ENCODE measurements at regions not wholly inside any gene's neighbourhood (a gene's known extent, or its start where the extent isn't known, plus 50 kb on each side); places are given as distances from the start of the nearest gene placed in this dataset.

DNA sequence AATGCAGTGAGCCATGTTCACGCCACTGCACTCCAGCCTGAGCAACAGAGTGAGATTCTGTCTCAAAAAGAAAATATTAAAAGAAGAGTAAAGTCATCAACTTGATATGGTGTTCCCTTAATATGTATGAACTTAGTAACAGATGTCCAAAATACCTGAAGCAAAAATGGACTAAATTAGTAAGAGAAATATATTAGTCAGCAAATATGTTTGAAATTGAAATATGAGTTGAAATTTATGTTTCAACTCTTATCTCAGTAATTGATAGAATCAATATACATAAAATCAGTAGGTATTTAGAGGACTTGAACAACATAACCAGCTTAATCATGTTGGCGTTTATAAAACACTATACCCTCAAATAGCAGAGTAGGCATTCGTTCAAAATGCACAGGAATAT is 668.5 kb downstream of the ISL1 start:
- intact Hi-C loops (cut with DNase I), result no loop called here

GRCh38 chr5:52063186-52063585 is 679.9 kb downstream of the ISL1 start:
- no peaks in the 10 kb centered on the region for H3K9me3 ChIP-seq
- no peak overlapping the region for H3K27ac ChIP-seq
- intact Hi-C loops (cut with DNase I), result no loop called here
- H3K27me3 ChIP-seq, result no peaks in the 10 kb centered on the region
- no peak overlapping the region for H3K4me3 ChIP-seq
- H3K4me1 ChIP-seq, result no peaks in the 10 kb centered on the region
- no peaks in the 10 kb centered on the region for H3K36me3 ChIP-seq
- 60 to 61% methylated on average over 4 of the region's 4 CpGs for WGBS, 2 donors
- no peak for TF ChIP-seq POLR2A (IDR thresholded peaks at IDR 0.05)
- TF ChIP-seq, protein P1, sequence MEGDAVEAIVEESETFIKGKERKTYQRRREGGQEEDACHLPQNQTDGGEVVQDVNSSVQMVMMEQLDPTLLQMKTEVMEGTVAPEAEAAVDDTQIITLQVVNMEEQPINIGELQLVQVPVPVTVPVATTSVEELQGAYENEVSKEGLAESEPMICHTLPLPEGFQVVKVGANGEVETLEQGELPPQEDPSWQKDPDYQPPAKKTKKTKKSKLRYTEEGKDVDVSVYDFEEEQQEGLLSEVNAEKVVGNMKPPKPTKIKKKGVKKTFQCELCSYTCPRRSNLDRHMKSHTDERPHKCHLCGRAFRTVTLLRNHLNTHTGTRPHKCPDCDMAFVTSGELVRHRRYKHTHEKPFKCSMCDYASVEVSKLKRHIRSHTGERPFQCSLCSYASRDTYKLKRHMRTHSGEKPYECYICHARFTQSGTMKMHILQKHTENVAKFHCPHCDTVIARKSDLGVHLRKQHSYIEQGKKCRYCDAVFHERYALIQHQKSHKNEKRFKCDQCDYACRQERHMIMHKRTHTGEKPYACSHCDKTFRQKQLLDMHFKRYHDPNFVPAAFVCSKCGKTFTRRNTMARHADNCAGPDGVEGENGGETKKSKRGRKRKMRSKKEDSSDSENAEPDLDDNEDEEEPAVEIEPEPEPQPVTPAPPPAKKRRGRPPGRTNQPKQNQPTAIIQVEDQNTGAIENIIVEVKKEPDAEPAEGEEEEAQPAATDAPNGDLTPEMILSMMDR (IDR thresholded peaks at IDR 0.05), result no peak
- no peak for DNase-seq

More for the DNA sequence above, 668.5 kb downstream of the ISL1 start:
- 73 to 89% methylated on average over 3 of the region's 3 CpGs for WGBS, 2 donors
- H3K27ac ChIP-seq, result no peak overlapping the region
- TF ChIP-seq, protein P1 (IDR thresholded peaks at IDR 0.05), result no peak
- no peak for TF ChIP-seq POLR2A (IDR thresholded peaks at IDR 0.05)
- no peaks in the 10 kb centered on the region for H3K4me1 ChIP-seq
- H3K27me3 ChIP-seq, result no peaks in the 10 kb centered on the region
- H3K36me3 ChIP-seq, result no peaks in the 10 kb centered on the region
- no peak for DNase-seq
- no peaks in the 10 kb centered on the region for H3K9me3 ChIP-seq
- no peak overlapping the region for H3K4me3 ChIP-seq

DNA sequence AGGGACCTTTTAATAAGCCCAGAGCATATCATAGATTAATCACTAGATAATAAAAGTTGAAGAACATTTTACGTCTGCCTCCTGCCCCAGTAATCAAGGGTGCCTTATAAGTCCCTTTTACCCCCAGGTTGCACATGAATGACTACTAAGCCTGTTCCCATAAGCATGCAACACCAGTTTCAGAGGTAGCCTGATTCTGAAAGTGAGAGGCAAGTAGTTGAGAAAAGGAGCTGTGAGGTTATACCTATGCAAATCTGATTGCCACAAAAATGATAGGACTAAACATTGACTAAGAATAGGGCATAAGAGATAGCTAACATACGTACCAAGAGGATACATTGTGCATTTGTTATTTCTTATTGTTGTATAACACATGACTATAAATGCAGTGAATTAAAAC is 681.9 kb downstream of the ISL1 start:
- Histone ChIP-seq H3K9me3 (no peaks in the 10 kb centered on the region), H3K4me1 (no peaks in the 10 kb centered on the region), H3K27ac (no peak overlapping the region), H3K4me3 (no peak overlapping the region), H3K36me3 (no peaks in the 10 kb centered on the region), H3K27me3 (no peaks in the 10 kb centered on the region)
- intact Hi-C loops (cut with DNase I), result no loop called here
- DNase-seq, result no peak
- TF ChIP-seq, protein P1 (IDR thresholded peaks at IDR 0.05), result no peak
- TF ChIP-seq POLR2A (IDR thresholded peaks at IDR 0.05), result no peak
- WGBS, 2 donors, result 70 to 77% methylated on average over 2 of the region's 2 CpGs

- no peak overlapping the region for H3K4me3 ChIP-seq
- no peak overlapping the region for H3K27ac ChIP-seq
- intact Hi-C loops (cut with DNase I), result no loop called here
- no peak for TF ChIP-seq POLR2A (IDR thresholded peaks at IDR 0.05)
- TF ChIP-seq, protein P1 (IDR thresholded peaks at IDR 0.05), result no peak
- no peaks in the 10 kb centered on the region for H3K9me3 ChIP-seq
- no peaks in the 10 kb centered on the region for H3K27me3 ChIP-seq
- no peaks in the 10 kb centered on the region for H3K36me3 ChIP-seq
- H3K4me1 ChIP-seq, result no peaks in the 10 kb centered on the region
- DNase-seq, result no peak
Measured at GRCh38 chr5:52069997-52070396, 686.7 kb downstream of the ISL1 start.

- H3K4me1 ChIP-seq, result no peaks in the 10 kb centered on the region
- H3K9me3 ChIP-seq, result no peaks in the 10 kb centered on the region
- no peaks in the 10 kb centered on the region for H3K27me3 ChIP-seq
- no peak for DNase-seq
- TF ChIP-seq, protein P1 (IDR thresholded peaks at IDR 0.05), result no peak
- TF ChIP-seq POLR2A (IDR thresholded peaks at IDR 0.05), result no peak
- no peaks in the 10 kb centered on the region for H3K36me3 ChIP-seq
- WGBS, 2 donors, result 63 to 66% methylated on average over 5 of the region's 5 CpGs
- H3K27ac ChIP-seq, result no peak overlapping the region
- intact Hi-C loops (cut with DNase I), result no loop called here
- no peak overlapping the region for H3K4me3 ChIP-seq
Measured at GRCh38 chr5:52073993-52074689, 690.9 kb downstream of the ISL1 start.

Measured in esophagus squamous epithelium (tissue), 5 donors.